K562 (cell line): ENCODE measurements at regions not wholly inside any gene's neighbourhood (a gene's known extent, or its start where the extent isn't known, plus 50 kb on each side); places are given as distances from the start of the nearest gene placed in this dataset.

Experiments used
- ASH1L ChIP-seq: fragments of 450-650 bp; IDR thresholded peaks from 2 replicates; pipeline ENCODE4 v1.6.1; 2018; ENCODE audit warnings: borderline replicate concordance, mild to moderate bottlenecking, low read depth; ENCODE audit not compliant: partially characterized antibody
- HNRNPLL ChIP-seq: fragments of 200-400 bp; formaldehyde crosslinking; IDR thresholded peaks from 2 replicates; pipeline ENCODE4 v1.6.1; 2017; ENCODE audit warnings: low read length, low read depth, mild to moderate bottlenecking; ENCODE audit not compliant: poor library complexity, severe bottlenecking
- JUND ChIP-seq, 2 experiments: IDR thresholded peaks; 2 replicates in 1 of 2; 3 replicates in 1 of 2; pipeline ENCODE4 v1.6.1; 2011; ENCODE audit warnings: borderline replicate concordance in 2 of 2, low read depth in 2 of 2, low read length in 2 of 2, improper control_type of control experiment in 1 of 2, missing biosample characterization in 1 of 2, missing genetic modification characterization in 1 of 2, missing genetic modification reagents in 1 of 2
- SMARCC2 ChIP-seq: fragments of 450-650 bp; IDR thresholded peaks from 2 replicates; pipeline ENCODE4 v1.6.1; 2017; ENCODE audit warnings: antibody characterized with exemption, moderate library complexity, mild to moderate bottlenecking, low read depth
- TBP ChIP-seq: optimal IDR thresholded peaks from 2 replicates; pipeline ENCODE3; 2011; ENCODE audit warnings: low read depth, low read length, improper control_type of control experiment
- TCF7 ChIP-seq: sonication (generic); IDR thresholded peaks from 2 replicates; pipeline ENCODE4 v1.6.1; 2016; ENCODE audit warnings: antibody characterized with exemption, borderline replicate concordance
- ZNF217 ChIP-seq: sonication (generic); formaldehyde crosslinking; IDR thresholded peaks from 2 replicates; pipeline ENCODE4 v1.8.0; 2022; ENCODE audit warnings: mild to moderate bottlenecking, missing genetic modification reagents
- ZZZ3 ChIP-seq: fragments of 450-650 bp; IDR thresholded peaks from 2 replicates; pipeline ENCODE4 v1.6.1; 2016; ENCODE audit warnings: antibody characterized with exemption, mild to moderate bottlenecking, moderate library complexity
- TF ChIP-seq, protein P1 (sequence below): sonication (generic); formaldehyde crosslinking; IDR thresholded peaks from 2 replicates; pipeline ENCODE4 v1.8.1; 2022; ENCODE audit warnings: missing genetic modification reagents
- TF ChIP-seq, protein P2 (sequence below): sonication (generic); formaldehyde crosslinking; IDR thresholded peaks from 2 replicates; pipeline ENCODE4 v1.9.0; 2022; ENCODE audit warnings: mild to moderate bottlenecking, missing genetic modification reagents
- TF ChIP-seq, protein P3 (sequence below), 3 experiments: IDR thresholded peaks in 2 of 3; conservative IDR thresholded peaks in 1 of 3; 2 replicates each; pipeline ENCODE4 v1.5.1; 2011 to 2012; ENCODE audit warnings: low read length in 3 of 3, mild to moderate bottlenecking in 3 of 3, control low read depth in 2 of 3, improper control_type of control experiment in 1 of 3, inconsistent platforms in 1 of 3, low read depth in 1 of 3, mixed read lengths in 1 of 3, moderate library complexity in 1 of 3; ENCODE audit not compliant: insufficient read depth in 2 of 3

DNA sequence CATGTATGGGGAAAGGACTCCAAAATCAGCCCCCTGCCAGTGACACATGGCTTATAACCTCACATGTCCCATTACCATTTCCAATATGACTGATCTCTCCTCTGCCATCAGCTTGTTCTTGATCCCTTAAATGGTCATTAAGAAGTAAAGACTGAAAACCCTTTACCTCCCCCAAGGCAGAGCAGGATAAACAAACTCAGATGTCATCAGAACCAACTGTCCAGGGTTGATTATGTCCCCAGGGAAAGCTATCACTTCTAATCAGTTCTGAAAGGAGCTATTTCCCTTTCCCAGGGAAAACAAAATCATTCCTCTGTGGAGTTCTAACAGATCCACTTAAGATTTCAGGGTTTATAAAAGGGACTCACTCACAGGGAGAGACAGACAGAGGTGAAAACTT lies 350.9 kb downstream of the SUCLA2 start:
- TF ChIP-seq ZZZ3 (no peak), HNRNPLL (no peak), ASH1L (no peak), TCF7 (no peak), JUND (IDR thresholded peaks at IDR 0.05; ENCODE audit: borderline replicate concordance, low read depth, low read length) (no peak), JUND (tag; IDR thresholded peaks at IDR 0.05; ENCODE audit: borderline replicate concordance, low read depth, low read length) (no peak), ZNF217 (CRISPR knock-in tag) (no peak), SMARCC2 (no peak), TBP (no peak)
- TF ChIP-seq, protein P1, sequence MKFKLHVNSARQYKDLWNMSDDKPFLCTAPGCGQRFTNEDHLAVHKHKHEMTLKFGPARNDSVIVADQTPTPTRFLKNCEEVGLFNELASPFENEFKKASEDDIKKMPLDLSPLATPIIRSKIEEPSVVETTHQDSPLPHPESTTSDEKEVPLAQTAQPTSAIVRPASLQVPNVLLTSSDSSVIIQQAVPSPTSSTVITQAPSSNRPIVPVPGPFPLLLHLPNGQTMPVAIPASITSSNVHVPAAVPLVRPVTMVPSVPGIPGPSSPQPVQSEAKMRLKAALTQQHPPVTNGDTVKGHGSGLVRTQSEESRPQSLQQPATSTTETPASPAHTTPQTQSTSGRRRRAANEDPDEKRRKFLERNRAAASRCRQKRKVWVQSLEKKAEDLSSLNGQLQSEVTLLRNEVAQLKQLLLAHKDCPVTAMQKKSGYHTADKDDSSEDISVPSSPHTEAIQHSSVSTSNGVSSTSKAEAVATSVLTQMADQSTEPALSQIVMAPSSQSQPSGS = no peak
- TF ChIP-seq, protein P2, sequence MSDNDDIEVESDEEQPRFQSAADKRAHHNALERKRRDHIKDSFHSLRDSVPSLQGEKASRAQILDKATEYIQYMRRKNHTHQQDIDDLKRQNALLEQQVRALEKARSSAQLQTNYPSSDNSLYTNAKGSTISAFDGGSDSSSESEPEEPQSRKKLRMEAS = no peak
- TF ChIP-seq, protein P3, sequence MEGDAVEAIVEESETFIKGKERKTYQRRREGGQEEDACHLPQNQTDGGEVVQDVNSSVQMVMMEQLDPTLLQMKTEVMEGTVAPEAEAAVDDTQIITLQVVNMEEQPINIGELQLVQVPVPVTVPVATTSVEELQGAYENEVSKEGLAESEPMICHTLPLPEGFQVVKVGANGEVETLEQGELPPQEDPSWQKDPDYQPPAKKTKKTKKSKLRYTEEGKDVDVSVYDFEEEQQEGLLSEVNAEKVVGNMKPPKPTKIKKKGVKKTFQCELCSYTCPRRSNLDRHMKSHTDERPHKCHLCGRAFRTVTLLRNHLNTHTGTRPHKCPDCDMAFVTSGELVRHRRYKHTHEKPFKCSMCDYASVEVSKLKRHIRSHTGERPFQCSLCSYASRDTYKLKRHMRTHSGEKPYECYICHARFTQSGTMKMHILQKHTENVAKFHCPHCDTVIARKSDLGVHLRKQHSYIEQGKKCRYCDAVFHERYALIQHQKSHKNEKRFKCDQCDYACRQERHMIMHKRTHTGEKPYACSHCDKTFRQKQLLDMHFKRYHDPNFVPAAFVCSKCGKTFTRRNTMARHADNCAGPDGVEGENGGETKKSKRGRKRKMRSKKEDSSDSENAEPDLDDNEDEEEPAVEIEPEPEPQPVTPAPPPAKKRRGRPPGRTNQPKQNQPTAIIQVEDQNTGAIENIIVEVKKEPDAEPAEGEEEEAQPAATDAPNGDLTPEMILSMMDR (IDR thresholded peaks at IDR 0.05 in 2 of 3, conservative IDR thresholded peaks at IDR 0.05 in 1 of 3; ENCODE audit: insufficient read depth in 2 of 3, low read depth in 1 of 3, low read length in 3 of 3) = no peak
